HepG2 (cell line): ENCODE measurements at regions not wholly inside any gene's neighbourhood (a gene's known extent, or its start where the extent isn't known, plus 50 kb on each side); places are given as distances from the start of the nearest gene placed in this dataset.

Experiments
- ATAC-seq: fragments of 200-7000 bp; cut with Tn5 transposase; 3 replicates; pipeline ENCODE4 v1.9.1; 2020; ENCODE audit warnings: mild to moderate bottlenecking, moderate library complexity
- BruUV-seq: library from RNA; stranded (reverse); fragments of 400-500 nt; replicated peaks from 2 replicates; lab custom pipeline; 2021; lab: Mats Ljungman, UMichigan
- CTCF ChIA-PET: fragments of 300-600 bp; formaldehyde crosslinking; extraction: SDS; loops from one replicate; lab custom pipeline; 2021; ENCODE audit warnings: low total read pairs, inconsistent platforms, low intra/inter-chr PET ratio; lab: Yijun Ruan, JAX
- POLR2A ChIA-PET: fragments of 350-600 bp; sonication (Branson Sonifier 250); formaldehyde crosslinking; loops from one replicate; lab custom pipeline; 2020; ENCODE audit warnings: antibody characterized with exemption, inconsistent platforms; lab: Yijun Ruan, JAX
- DNase-seq: peaks from one replicate; pipeline ENCODE4 v3.0.0-alpha.2; 2015; ENCODE audit warnings: low spot score
- FAIRE-seq: peaks from 3 replicates; lab custom pipeline; 2011; peaks lifted over from hg19 to GRCh38; lab: Jason Lieb, UNC
- H2AFZ ChIP-seq: one replicate; pipeline ENCODE4 v1.6.1; 2011; ENCODE audit warnings: low read length, inconsistent platforms
- H3K27ac ChIP-seq: fragments of 300-600 bp; 3 replicates; pipeline ENCODE4 v1.8.0; 2011; ENCODE audit warnings: mixed run types, mild to moderate bottlenecking, mixed read lengths, low read length, inconsistent platforms; ENCODE audit not compliant: insufficient read depth; ENCODE audit errors: extremely low read length
- H3K27me3 ChIP-seq, 2 experiments: fragments of 200-600 bp in 1 of 2; 2 replicates in 1 of 2; 3 replicates in 1 of 2; pipeline versions ENCODE4 v1.6.0 to v1.8.0; 2011; ENCODE audit warnings: low read length in 2 of 2, mild to moderate bottlenecking in 2 of 2, moderate library complexity in 2 of 2, inconsistent platforms in 1 of 2; ENCODE audit not compliant: insufficient read depth in 2 of 2, control insufficient read depth in 1 of 2
- H3K36me3 ChIP-seq, 2 experiments: fragments of 200-600 bp in 1 of 2; replicated peaks in 1 of 2; 2 replicates in 1 of 2; 3 replicates in 1 of 2; pipeline versions ENCODE4 v1.5.1 to v1.8.0; 2011; ENCODE audit warnings: low read length in 2 of 2, inconsistent platforms in 1 of 2; ENCODE audit not compliant: insufficient read depth in 2 of 2, control insufficient read depth in 1 of 2
- H3K4me1 ChIP-seq: 2 replicates; pipeline ENCODE4 v1.5.1; 2012; ENCODE audit warnings: low read length, inconsistent platforms; ENCODE audit not compliant: insufficient read depth
- H3K4me2 ChIP-seq: 2 replicates; pipeline ENCODE4 v1.6.0; 2011; ENCODE audit warnings: low read depth, low read length, inconsistent platforms
- H3K4me3 ChIP-seq, 3 experiments: fragments of 200-600 bp in 1 of 3; sonication (generic), shearing (Covaris generic) in 1 of 3; replicated peaks in 1 of 3; 2 replicates each; pipeline ENCODE4 v1.5.1; 2011 to 2016; ENCODE audit warnings: low read length in 3 of 3, inconsistent platforms in 2 of 3, low read depth in 2 of 3, mild to moderate bottlenecking in 2 of 3, control low read depth in 1 of 3, mixed read lengths in 1 of 3; ENCODE audit not compliant: insufficient read depth in 1 of 3
- H3K79me2 ChIP-seq: one replicate; pipeline ENCODE4 v1.6.1; 2011; ENCODE audit warnings: low read length, inconsistent platforms; ENCODE audit not compliant: insufficient read depth
- H3K9ac ChIP-seq: 2 replicates; pipeline ENCODE4 v1.6.0; 2011; ENCODE audit warnings: mild to moderate bottlenecking, low read depth, low read length, inconsistent platforms; ENCODE audit not compliant: insufficient read depth
- H3K9me3 ChIP-seq: 2 replicates; pipeline ENCODE4 v1.5.1; 2012; ENCODE audit warnings: mild to moderate bottlenecking, low read length
- H4K20me1 ChIP-seq: 2 replicates; pipeline ENCODE4 v1.6.0; 2011; ENCODE audit warnings: inconsistent platforms, mild to moderate bottlenecking, low read length, moderate library complexity; ENCODE audit not compliant: insufficient read depth
- ARNT ChIP-seq: fragments of 450-650 bp; IDR thresholded peaks from 2 replicates; pipeline ENCODE4 v1.6.1; 2017
- ASH2L ChIP-seq: fragments of 300-600, 200-600 bp; sonication (generic); IDR thresholded peaks from 2 replicates; pipeline ENCODE4 v1.7.0; 2017; ENCODE audit warnings: low read depth, mild to moderate bottlenecking, moderate library complexity, mixed read lengths, low read length; ENCODE audit not compliant: insufficient read length
- EZH2 ChIP-seq: conservative IDR thresholded peaks from 2 replicates; pipeline ENCODE4 v1.6.1; 2012; ENCODE audit warnings: mild to moderate bottlenecking, low read depth, low read length, moderate library complexity
- NFYC ChIP-seq: IDR thresholded peaks from 2 replicates; pipeline ENCODE4 v1.6.1; 2016; ENCODE audit warnings: missing genetic modification reagents, missing compliant biosample characterization
- PLRG1 ChIP-seq: fragments of 450-650 bp; conservative IDR thresholded peaks from 2 replicates; pipeline ENCODE4 v1.6.1; 2016
- POGZ ChIP-seq: sonication (generic); formaldehyde crosslinking; IDR thresholded peaks from 2 replicates; pipeline ENCODE4 v1.4.0; 2020; ENCODE audit warnings: mild to moderate bottlenecking, missing genetic modification reagents
- RXRB ChIP-seq: IDR thresholded peaks from 2 replicates; pipeline ENCODE4 v1.6.1; 2016; ENCODE audit warnings: borderline replicate concordance, missing genetic modification reagents, missing compliant biosample characterization
- STAT5B ChIP-seq: sonication (generic); formaldehyde crosslinking; IDR thresholded peaks from 2 replicates; pipeline ENCODE4 v1.4.0; 2020; ENCODE audit warnings: missing genetic modification reagents
- TARDBP ChIP-seq: sonication (generic); formaldehyde crosslinking; IDR thresholded peaks from 2 replicates; pipeline ENCODE4 v1.8.0; 2022; ENCODE audit warnings: mild to moderate bottlenecking, missing genetic modification reagents
- ZFP36 ChIP-seq: fragments of 150-350 bp; IDR thresholded peaks from 2 replicates; pipeline ENCODE4 v1.6.1; 2018; ENCODE audit warnings: borderline replicate concordance, low read length, low read depth; ENCODE audit not compliant: partially characterized antibody
- ZNF569 ChIP-seq: sonication (generic); formaldehyde crosslinking; IDR thresholded peaks from 2 replicates; pipeline ENCODE4 v1.5.0; 2020; ENCODE audit warnings: mild to moderate bottlenecking, missing genetic modification reagents, moderate library complexity, borderline replicate concordance
- ZSCAN29 ChIP-seq: sonication (generic); formaldehyde crosslinking; conservative IDR thresholded peaks from 2 replicates; pipeline ENCODE4 v1.4.0; 2020; ENCODE audit warnings: mild to moderate bottlenecking, missing genetic modification reagents
- WGBS: methylation state at CpG from one replicate; pipeline ENCODE4 v1.1.6; 2017; ENCODE audit warnings: low lambda C conversion rate; 5-methylcytosine and 5-hydroxymethylcytosine counted together
- in situ Hi-C: cut with HindIII; loops from 2 replicates; pipeline ENCODE4 v1.10.0; 2017; ENCODE audit warnings: low pct_unique_long_range_greater_than_20kb; ENCODE audit not compliant: extremely low pct_ligation_motif_present
- intact Hi-C: fragments of 100-400 bp; cut with micrococcal nuclease; formaldehyde crosslinking; loops from one replicate; pipeline ENCODE4 v1.10.0; 2022; ENCODE audit not compliant: unreplicated experiment
- TF ChIP-seq, protein P1 (sequence below): sonication (generic); formaldehyde crosslinking; IDR thresholded peaks from 2 replicates; pipeline ENCODE4 v1.8.0; 2022; ENCODE audit warnings: missing genetic modification reagents, mild to moderate bottlenecking, inconsistent platforms, borderline replicate concordance
- TF ChIP-seq, protein P2 (sequence below): sonication (generic); formaldehyde crosslinking; IDR thresholded peaks from 2 replicates; pipeline ENCODE4 v1.9.0; 2021; ENCODE audit warnings: mild to moderate bottlenecking, missing genetic modification reagents
- TF ChIP-seq, protein P3 (sequence below): sonication (generic); formaldehyde crosslinking; IDR thresholded peaks from 2 replicates; pipeline ENCODE4 v1.5.0; 2020; ENCODE audit warnings: missing genetic modification reagents

DNA sequence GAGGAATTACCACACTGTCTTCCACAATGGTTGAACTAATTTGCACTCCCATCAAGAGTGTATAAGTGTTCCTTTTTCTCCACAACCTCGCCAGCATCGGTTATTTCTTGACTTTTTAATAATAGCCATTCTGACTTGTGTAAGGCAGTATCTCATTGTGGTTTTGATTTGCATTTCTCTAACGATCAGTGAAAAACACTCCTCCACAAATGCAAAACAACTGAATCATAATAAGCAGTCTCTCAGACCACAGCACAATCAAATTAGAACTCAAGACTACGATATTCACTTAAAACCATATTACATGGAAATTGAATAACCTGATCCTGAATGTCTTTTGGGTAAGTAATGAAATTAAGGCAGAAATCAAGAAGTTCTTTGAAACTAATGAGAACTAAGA, 371.7 kb downstream of the CXXC4 start:
- TF ChIP-seq, protein P1, sequence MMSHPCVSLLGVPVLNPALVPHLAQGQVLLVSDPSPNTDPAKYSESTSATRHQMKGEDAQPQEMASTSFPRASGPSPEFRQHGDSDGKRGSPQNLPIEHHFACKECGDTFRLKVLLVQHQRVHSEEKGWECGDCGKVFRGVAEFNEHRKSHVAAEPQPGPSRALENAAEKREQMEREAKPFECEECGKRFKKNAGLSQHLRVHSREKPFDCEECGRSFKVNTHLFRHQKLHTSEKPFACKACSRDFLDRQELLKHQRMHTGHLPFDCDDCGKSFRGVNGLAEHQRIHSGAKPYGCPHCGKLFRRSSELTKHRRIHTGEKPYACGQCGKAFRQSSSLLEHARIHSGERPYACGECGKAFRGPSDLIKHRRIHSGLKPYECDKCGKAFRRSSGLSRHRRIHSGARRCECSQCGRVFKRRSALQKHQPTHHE (CRISPR knock-in tag) = no peak
- TF ChIP-seq ZSCAN29 (CRISPR knock-in tag) (no peak), ARNT (no peak), POGZ (CRISPR knock-in tag) (no peak), PLRG1 (no peak), EZH2 (no peak), ZFP36 (no peak), STAT5B (no peak), ZNF569 (CRISPR knock-in tag) (no peak), NFYC (CRISPR knock-in tag) (no peak), TARDBP (CRISPR knock-in tag) (no peak), RXRB (CRISPR knock-in tag) (no peak), ASH2L (no peak)
- TF ChIP-seq, protein P2, sequence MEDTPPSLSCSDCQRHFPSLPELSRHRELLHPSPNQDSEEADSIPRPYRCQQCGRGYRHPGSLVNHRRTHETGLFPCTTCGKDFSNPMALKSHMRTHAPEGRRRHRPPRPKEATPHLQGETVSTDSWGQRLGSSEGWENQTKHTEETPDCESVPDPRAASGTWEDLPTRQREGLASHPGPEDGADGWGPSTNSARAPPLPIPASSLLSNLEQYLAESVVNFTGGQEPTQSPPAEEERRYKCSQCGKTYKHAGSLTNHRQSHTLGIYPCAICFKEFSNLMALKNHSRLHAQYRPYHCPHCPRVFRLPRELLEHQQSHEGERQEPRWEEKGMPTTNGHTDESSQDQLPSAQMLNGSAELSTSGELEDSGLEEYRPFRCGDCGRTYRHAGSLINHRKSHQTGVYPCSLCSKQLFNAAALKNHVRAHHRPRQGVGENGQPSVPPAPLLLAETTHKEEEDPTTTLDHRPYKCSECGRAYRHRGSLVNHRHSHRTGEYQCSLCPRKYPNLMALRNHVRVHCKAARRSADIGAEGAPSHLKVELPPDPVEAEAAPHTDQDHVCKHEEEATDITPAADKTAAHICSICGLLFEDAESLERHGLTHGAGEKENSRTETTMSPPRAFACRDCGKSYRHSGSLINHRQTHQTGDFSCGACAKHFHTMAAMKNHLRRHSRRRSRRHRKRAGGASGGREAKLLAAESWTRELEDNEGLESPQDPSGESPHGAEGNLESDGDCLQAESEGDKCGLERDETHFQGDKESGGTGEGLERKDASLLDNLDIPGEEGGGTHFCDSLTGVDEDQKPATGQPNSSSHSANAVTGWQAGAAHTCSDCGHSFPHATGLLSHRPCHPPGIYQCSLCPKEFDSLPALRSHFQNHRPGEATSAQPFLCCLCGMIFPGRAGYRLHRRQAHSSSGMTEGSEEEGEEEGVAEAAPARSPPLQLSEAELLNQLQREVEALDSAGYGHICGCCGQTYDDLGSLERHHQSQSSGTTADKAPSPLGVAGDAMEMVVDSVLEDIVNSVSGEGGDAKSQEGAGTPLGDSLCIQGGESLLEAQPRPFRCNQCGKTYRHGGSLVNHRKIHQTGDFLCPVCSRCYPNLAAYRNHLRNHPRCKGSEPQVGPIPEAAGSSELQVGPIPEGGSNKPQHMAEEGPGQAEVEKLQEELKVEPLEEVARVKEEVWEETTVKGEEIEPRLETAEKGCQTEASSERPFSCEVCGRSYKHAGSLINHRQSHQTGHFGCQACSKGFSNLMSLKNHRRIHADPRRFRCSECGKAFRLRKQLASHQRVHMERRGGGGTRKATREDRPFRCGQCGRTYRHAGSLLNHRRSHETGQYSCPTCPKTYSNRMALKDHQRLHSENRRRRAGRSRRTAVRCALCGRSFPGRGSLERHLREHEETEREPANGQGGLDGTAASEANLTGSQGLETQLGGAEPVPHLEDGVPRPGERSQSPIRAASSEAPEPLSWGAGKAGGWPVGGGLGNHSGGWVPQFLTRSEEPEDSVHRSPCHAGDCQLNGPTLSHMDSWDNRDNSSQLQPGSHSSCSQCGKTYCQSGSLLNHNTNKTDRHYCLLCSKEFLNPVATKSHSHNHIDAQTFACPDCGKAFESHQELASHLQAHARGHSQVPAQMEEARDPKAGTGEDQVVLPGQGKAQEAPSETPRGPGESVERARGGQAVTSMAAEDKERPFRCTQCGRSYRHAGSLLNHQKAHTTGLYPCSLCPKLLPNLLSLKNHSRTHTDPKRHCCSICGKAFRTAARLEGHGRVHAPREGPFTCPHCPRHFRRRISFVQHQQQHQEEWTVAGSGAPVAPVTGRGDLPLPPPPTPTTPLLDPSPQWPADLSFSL (CRISPR knock-in tag) = no peak
- TF ChIP-seq, protein P3, sequence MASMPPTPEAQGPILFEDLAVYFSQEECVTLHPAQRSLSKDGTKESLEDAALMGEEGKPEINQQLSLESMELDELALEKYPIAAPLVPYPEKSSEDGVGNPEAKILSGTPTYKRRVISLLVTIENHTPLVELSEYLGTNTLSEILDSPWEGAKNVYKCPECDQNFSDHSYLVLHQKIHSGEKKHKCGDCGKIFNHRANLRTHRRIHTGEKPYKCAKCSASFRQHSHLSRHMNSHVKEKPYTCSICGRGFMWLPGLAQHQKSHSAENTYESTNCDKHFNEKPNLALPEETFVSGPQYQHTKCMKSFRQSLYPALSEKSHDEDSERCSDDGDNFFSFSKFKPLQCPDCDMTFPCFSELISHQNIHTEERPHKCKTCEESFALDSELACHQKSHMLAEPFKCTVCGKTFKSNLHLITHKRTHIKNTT = no peak
- Histone ChIP-seq H3K27ac (no peak overlapping the region), H3K9me3 (no peaks in the 10 kb centered on the region), H3K27me3 (no peaks in the 10 kb centered on the region; a peak in 1 of 5 replicates), H4K20me1 (no peaks in the 10 kb centered on the region), H3K4me1 (peaks cover 3% of the 10 kb centered on the region), H3K79me2 (no peaks in the 10 kb centered on the region), H3K36me3 (no peaks in the 10 kb centered on the region), H3K4me3 (no peak overlapping the region), H2AFZ (no peak overlapping the region), H3K9ac (no peak overlapping the region), H3K4me2 (no peak overlapping the region)
- ATAC-seq (no peak), DNase-seq (no peak), FAIRE-seq (no peak)
- BruUV-seq = no TSS peak
- in situ Hi-C loops = no loop called here
- POLR2A ChIA-PET = no interaction called here
- CTCF ChIA-PET = no interaction called here
- intact Hi-C loops = no loop called here
- 9% methylated on average over 4 of the region's 4 CpGs for WGBS
